HEK293T (cell line): ENCODE measurements at regions not wholly inside any gene's neighbourhood (a gene's known extent, or its start where the extent isn't known, plus 50 kb on each side); places are given as distances from the start of the nearest gene placed in this dataset.

ENCODE experiments used
- ELF4 ChIP-seq: fragments of 450-650 bp; IDR thresholded peaks from 2 replicates; pipeline ENCODE4 v1.6.1; 2017; ENCODE audit warnings: antibody characterized with exemption
- FOXK2 ChIP-seq: fragments of 450-650 bp; IDR thresholded peaks from 2 replicates; pipeline ENCODE4 v1.6.1; 2016; ENCODE audit warnings: mild to moderate bottlenecking
- FOXM1 ChIP-seq: fragments of 450-650 bp; IDR thresholded peaks from 2 replicates; pipeline ENCODE4 v1.6.1; 2017; ENCODE audit warnings: mild to moderate bottlenecking, borderline replicate concordance
- HDGF ChIP-seq: fragments of 450-650 bp; IDR thresholded peaks from 2 replicates; pipeline ENCODE4 v1.6.1; 2017; ENCODE audit warnings: antibody characterized with exemption, borderline replicate concordance
- L3MBTL2 ChIP-seq: fragments of 450-650 bp; conservative IDR thresholded peaks from 2 replicates; pipeline ENCODE4 v1.6.1; 2016; ENCODE audit warnings: mild to moderate bottlenecking
- NFRKB ChIP-seq: fragments of 450-650 bp; IDR thresholded peaks from 2 replicates; pipeline ENCODE4 v1.6.1; 2016; ENCODE audit warnings: mild to moderate bottlenecking, moderate library complexity
- SP1 ChIP-seq: fragments of 450-650 bp; IDR thresholded peaks from 2 replicates; pipeline ENCODE4 v1.6.1; 2017
- SUZ12 ChIP-seq: fragments of 450-650 bp; IDR thresholded peaks from 2 replicates; pipeline ENCODE4 v1.6.1; 2016; ENCODE audit warnings: mild to moderate bottlenecking
- TF ChIP-seq, protein P1 (sequence below): fragments of 450-650 bp; IDR thresholded peaks from 2 replicates; pipeline ENCODE4 v1.6.1; 2016

DNA sequence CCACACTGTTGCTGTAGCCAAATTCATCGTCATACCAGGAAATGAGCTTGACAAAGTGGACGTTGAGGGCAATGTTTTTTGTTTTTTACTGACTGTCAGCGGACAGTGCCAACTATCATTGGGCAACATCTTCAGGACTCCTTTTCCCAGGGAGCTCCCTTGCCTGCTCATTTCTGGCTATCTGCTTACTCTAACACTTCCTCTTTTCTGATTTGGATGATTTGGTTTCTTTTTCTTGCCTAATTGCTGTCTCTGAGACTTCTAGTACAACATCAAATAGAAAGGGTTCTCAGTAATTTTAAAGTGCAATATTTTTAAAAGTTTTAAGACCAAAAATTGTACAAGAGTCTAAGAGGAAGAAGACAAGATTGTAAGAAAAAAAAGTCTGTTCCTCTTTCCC is 92.0 kb upstream of the KLHL4 start:
- TF ChIP-seq, protein P1, sequence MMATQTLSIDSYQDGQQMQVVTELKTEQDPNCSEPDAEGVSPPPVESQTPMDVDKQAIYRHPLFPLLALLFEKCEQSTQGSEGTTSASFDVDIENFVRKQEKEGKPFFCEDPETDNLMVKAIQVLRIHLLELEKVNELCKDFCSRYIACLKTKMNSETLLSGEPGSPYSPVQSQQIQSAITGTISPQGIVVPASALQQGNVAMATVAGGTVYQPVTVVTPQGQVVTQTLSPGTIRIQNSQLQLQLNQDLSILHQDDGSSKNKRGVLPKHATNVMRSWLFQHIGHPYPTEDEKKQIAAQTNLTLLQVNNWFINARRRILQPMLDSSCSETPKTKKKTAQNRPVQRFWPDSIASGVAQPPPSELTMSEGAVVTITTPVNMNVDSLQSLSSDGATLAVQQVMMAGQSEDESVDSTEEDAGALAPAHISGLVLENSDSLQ: no peak
- TF ChIP-seq FOXM1 (no peak), SP1 (no peak), FOXK2 (no peak), L3MBTL2 (no peak), ELF4 (no peak), HDGF (no peak), SUZ12 (no peak), NFRKB (no peak)
